Left ventricle myocardium superior (tissue), 1 donor: ENCODE measurements at regions not wholly inside any gene's neighbourhood (a gene's known extent, or its start where the extent isn't known, plus 50 kb on each side); places are given as distances from the start of the nearest gene placed in this dataset.
A peak's percentile ranks its signal among the peaks of the same experiment; 100 is the strongest.

Experiments used
- ATAC-seq: fragments of 200-7000 bp; cut with Tn5 transposase; one replicate; pipeline ENCODE4 v1.9.1; 2020; ENCODE audit warnings: mild to moderate bottlenecking, moderate library complexity
- DNase-seq: peaks from one replicate; pipeline ENCODE4 v3.0.0-alpha.2; 2020
- intact Hi-C: fragments of 100-400 bp; cut with micrococcal nuclease; formaldehyde crosslinking; loops from one replicate; pipeline ENCODE4 v1.11.0; 2022
- donor health status: DM: no; HTN: yes; CAD: no; lungs with severe emphysema.

DNA sequence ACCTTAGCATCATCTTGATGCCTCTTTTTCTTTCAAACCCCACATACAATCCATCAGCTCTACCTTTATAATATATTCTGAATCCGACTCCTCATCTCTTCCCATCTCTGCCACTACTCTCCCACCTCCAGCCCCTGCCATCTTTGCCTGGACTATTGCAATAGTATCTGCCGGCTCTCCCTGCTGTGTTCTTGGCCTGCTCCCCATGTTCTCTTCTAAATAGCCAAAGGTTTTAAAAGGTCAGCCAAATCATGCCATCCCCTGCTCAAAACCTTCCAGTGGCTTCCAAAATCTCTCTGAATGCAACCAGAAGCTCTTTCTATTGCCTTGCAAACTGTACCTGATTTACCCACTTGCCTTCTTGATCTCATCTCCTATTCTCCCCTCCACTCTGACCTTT lies 266.0 kb downstream of the PTTG2 start:
- intact Hi-C loops, result no loop called here
- DNase-seq (no peak), ATAC-seq (no peak)

GRCh38 chr4:38230121-38230801 lies 270.1 kb downstream of the PTTG2 start:
- intact Hi-C loops, result no loop called here
- DNase-seq, result no peak
- ATAC-seq, result no peak

GRCh38 chr4:38230821-38231563 lies 270.8 kb downstream of the PTTG2 start:
- intact Hi-C loops, result no loop called here
- ATAC-seq (no peak), DNase-seq (no peak)

DNA sequence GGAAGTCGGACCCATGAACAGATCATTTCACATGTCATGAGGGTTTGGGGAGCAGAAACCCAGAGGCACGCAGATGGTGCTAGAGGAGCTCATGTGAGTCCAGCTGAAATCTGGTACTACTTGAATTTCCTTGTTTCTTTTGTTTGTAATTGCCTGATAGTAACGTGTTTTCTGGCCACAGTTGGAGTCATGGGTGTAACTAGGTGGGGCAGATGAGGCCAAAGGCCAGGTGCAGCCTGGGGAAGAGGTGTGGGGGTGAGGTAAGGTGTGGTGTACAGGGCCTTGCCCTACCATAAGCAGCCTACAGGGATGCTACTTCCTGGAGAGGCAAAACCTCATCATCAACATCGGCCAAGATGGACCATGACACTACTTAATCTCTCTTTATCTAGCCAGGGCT lies 271.4 kb downstream of the PTTG2 start:
- ATAC-seq, result no peak
- intact Hi-C loops, result no loop called here
- DNase-seq, result no peak

DNA sequence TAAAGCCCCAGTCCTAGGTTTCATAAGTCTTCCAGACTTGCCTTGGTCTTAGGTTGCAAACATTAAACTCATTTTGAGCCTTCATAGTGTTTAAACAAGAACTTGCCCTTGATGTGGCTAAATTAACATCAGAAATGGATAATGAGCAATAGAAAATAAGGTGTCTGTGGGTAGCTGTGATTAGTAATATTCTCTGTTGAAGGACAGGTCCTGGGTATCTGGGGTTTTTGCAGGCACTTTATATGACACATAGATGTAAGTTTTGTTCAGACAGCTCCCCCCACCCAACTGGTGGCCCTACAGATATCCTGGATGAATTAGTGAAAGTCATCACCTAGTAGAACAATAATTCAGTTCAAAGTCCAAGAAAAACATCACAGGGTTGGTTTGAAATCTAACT lies 272.5 kb downstream of the PTTG2 start:
- no peak for DNase-seq
- intact Hi-C loops, result no loop called here

DNA sequence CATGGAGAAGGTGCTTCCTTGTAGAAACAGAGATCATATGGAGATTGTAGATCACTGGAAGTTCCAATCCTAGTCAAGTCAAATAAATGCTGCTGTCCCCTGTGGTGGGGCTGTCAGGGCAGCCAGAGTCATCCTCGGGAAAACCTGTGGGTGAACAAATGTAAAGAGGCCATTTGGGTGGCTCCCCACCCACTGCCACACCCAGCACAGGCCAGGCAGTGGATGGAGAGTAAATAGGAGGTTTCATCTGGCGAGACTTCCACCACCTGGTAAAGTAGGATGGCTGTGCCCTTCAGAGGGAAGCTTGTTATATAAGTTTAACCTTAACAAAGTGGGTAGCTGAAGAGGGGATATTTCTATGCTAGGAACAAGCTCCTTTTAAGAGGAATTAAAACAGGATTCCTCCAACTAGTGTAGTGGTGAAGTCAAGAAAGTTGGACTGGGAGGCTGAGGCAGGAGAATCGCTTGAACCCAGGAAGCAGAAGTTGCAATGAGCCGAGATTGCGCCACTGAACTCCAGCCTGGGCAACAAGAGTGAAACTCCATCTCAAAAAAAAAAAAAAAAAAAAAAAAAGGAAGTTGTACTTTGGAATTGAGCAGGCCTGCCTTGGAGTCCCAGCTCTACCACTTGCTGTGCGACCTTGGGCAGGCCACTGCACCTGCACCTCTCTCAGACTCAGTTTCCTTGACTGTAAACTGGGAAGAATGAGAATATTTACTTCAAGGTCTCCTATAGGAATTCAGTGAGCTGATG lies 273.7 kb downstream of the PTTG2 start:
- ATAC-seq (peak; percentile 41), DNase-seq (peak; percentile 55)
- intact Hi-C loops, result no loop called here

More for the DNA sequence above, 272.5 kb downstream of the PTTG2 start:
- ATAC-seq, result no peak

- no peak for ATAC-seq
- intact Hi-C loops, result no loop called here
- DNase-seq, result no peak
Observed at GRCh38 chr4:38235354-38235753, 275.2 kb downstream of the PTTG2 start.

- intact Hi-C loops, result no loop called here
- ATAC-seq (no peak), DNase-seq (no peak)
Observed at GRCh38 chr4:38236003-38236402, 275.8 kb downstream of the PTTG2 start.

DNA sequence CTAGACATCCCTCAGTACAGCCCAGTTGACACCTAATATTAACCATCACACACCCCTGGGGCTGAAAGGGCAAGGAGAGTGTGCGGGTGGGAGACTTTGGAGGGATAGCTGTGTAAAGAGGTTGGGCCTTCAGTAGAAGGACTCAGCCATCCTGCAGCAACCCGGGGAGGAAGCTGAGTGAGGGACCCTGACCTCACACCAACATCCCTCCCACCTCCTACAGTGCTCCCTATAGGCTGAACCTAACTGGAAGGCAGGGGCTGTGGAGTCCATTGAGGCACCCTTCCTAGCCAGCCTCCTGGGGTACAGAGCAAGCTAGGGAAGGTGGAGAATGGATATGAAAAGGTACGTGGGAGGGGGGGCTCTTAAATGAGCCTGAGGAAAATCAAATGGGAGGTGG lies 276.3 kb downstream of the PTTG2 start:
- intact Hi-C loops, result no loop called here
- ATAC-seq (no peak), DNase-seq (no peak)

GRCh38 chr4:38237139-38237538 lies 276.9 kb downstream of the PTTG2 start:
- intact Hi-C loops, result no loop called here
- no peak for ATAC-seq
- no peak for DNase-seq

- DNase-seq (no peak), ATAC-seq (no peak)
- intact Hi-C loops, result no loop called here
Observed at GRCh38 chr4:38241541-38241940, 281.3 kb downstream of the PTTG2 start.

- intact Hi-C loops, result no loop called here
- no peak for ATAC-seq
- DNase-seq, result no peak
Observed at GRCh38 chr4:38242101-38242500, 281.9 kb downstream of the PTTG2 start.

- DNase-seq, result no peak
- intact Hi-C loops, result no loop called here
- no peak for ATAC-seq
Observed at GRCh38 chr4:38242822-38243387, 282.7 kb downstream of the PTTG2 start.

DNA sequence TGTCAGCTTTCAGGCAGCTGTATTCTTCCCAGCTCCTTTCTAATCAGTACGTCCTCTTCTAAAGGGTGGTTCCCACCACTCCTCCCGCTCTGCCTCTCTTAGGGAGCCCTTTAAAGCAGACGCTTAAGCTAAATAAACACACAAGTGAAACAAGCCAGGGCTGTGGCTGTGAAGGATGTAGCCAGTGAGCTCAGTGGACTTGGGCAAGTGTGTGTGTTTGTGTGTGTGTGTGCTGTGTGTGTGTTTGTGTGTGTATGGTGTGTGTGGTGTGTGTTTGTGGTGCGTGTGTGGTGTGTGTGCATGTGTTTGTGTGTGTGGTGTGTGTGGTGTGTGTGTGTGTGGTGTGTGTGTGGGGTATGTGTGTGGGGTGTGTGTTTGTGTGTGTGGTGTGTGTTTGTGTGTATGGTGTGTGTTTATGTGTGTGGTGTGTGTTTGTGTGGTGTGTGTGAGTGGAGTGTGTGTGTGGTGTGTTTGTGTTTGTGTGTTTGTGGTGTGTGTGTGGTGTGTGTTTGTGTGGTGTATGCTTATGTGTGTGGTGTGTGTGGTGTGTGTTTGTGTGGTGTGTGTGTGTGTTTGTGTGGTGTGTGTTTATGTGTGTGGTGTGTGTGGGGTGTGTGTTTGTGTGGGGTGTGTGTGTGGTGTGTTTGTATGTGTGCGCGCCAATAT lies 283.3 kb downstream of the PTTG2 start:
- DNase-seq (no peak), ATAC-seq (no peak)
- intact Hi-C loops, result no loop called here

DNA sequence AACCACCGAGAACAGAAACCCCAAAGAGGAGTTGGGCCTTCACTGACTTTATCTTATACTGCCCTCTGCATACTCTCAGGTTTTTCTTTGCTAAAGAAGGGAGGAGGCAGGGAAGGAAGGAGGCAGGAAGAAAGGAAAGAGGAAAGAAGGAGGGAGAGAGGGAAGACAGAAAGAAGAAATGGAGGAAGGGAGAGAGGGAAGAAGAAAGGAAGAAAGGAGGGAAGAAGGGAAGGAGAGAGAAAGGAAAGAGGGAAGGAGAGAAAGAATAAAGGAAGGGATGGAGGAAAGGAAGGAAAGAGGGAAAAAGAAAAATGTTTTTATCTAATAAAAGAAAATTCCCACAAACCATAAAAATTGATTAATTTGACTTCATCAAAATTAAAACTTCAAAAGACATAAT lies 294.6 kb downstream of the PTTG2 start:
- no peak for DNase-seq
- no peak for ATAC-seq
- intact Hi-C loops, result no loop called here

- ATAC-seq, result no peak
- intact Hi-C loops, result no loop called here
- DNase-seq, result no peak
Observed at GRCh38 chr4:38255572-38255971, 295.4 kb downstream of the PTTG2 start.

DNA sequence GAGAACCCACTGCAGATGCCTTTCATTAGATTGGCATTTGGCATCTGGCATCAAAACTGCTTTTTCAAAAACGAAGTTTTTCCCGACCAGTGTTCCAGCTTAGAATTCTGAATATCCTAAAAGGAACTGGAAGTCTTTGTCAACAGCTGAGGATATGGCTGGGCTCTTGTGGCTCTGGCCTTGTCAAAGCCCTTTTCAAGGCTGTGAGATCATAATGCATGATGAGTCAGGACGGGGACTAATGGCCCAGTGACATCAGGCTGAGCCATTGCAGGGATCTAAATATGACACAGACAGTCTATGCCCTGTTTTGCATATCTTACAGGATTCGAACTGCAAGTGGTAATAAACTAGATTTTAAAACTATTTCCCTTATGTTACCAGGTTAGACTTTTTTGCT lies 306.4 kb downstream of the PTTG2 start:
- ATAC-seq (peak; percentile 41), DNase-seq (no peak)
- intact Hi-C loops, result no loop called here

DNA sequence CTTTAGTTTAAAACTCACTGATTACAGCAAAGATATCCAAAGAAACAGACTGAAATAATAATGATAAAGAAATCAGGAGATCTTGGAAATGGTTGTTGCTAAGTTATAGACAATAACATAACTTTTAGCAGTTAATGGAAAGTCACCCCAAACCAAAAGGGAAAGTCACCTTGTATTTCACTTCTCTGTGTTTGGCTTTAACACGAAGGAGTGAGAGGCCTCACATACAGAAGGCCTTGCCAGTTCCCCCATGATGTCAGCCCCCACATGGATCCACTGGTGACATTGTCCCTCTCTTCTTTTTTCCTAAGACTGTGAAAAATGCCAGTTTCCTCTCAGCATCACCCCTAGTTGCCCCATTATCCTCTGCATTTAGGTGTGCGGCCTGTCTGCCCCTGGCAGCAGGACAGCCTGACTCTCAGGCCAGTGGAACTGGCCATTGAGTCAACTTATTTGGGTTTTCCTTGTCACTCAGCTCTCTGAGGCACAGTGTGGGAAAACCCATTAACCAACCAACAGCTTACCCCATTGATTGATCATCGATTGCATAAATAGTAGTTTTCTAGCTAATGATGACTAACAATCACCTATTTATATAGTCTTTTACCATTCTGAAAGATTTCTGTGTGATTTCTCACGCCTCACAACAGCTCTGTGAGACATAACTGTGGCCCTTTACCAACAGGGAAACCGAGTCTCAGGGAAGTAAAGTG lies 308.1 kb downstream of the PTTG2 start:
- ATAC-seq (no peak), DNase-seq (no peak)
- intact Hi-C loops, result no loop called here

DNA sequence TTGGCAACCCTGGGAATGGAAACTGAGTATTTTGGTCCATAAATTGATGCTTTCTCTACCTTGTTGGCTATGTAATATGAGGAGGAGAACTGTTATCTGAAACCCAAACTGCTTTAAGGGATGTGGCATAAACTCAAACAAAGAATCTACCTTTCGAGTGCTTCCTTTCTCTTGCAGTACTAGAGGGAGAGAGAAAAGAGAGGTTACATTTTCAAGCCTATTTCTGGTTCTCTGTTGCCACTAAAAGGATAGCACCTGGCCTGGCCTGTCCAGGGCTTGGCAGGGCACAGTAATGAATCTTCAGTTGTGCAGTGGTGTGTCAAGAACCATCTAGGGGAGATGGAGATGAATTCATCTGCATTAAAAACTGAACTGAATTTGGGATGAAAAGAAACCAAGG lies 308.6 kb downstream of the PTTG2 start:
- DNase-seq, result no peak
- intact Hi-C loops, result no loop called here

More for the DNA sequence above, 308.6 kb downstream of the PTTG2 start:
- no peak for ATAC-seq
